HCEC 1CT (cell line): ENCODE measurements at regions not wholly inside any gene's neighbourhood (a gene's known extent, or its start where the extent isn't known, plus 50 kb on each side); places are given as distances from the start of the nearest gene placed in this dataset.
"Not testable (repeated sequence)": the region's sequence is repeated elsewhere in the genome, so short reads cannot be mapped to it uniquely, and the experiment has no call there.

Experiments
- DNase-seq: peaks from one replicate; pipeline ENCODE4 v3.0.0-alpha.2; 2017

- DNase-seq: no peak
Observed at GRCh38 chr20:24838546-24839535, 110.2 kb upstream of the CST7 start.

GRCh38 chr20:24840121-24840713 is 108.9 kb upstream of the CST7 start:
- no peak for DNase-seq

- DNase-seq: no peak
Observed at GRCh38 chr20:24842274-24842917, 106.7 kb upstream of the CST7 start.

- no peak for DNase-seq
Observed at GRCh38 chr20:24842918-24843715, 106.0 kb upstream of the CST7 start.

DNA sequence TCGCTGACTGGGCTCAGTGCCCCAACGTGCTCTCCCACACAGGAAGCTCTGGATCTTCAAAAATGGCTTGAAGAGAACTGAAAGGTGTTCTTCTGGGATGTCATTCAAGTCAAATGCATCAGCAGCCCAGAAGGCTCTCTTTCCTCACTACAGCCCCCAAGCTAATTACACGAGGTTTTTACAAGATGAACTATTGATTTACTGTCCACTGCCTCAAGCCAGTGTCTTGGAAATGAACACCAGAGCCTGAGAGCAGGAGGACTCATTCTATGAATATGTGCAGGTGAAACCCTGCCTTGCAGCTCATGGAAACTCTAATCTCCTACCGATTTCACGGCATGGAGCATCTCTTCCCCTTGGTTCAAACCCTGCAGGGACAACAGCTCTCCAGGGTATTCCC is 98.9 kb upstream of the CST7 start:
- no peak for DNase-seq

DNA sequence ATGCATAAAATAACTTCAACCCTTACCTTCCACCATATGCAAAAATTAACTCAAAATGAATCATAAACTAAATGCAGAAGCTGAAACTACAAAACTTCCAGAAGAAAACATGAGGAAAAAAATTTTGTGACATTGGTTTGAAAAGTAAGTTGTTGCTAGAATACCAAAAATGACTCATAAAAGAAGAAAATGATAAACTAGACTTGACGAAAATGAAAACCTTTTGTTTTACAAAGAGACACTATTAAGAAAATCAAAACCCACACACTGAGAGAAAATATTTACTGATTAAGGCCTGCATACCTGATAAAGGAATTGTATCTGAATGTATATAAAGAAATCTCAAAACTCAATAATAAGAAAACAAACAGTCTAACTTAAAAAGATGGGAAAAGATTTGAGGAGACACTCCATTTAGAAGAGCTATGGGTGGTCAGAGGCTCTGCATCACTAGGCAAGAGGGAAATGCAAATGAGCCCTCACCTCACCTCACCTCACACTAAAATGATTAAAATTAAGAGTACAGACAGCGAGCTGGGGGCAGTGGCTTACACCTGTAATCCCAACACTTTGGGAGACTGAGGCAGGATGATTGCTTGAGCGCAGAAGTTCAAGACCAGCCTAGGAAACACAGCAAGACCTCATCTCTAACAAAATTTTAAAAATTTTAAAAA is 97.6 kb upstream of the CST7 start:
- DNase-seq: no peak

- no peak for DNase-seq
Observed at GRCh38 chr20:24853916-24854315, 95.2 kb upstream of the CST7 start.

GRCh38 chr20:24855848-24856247 is 93.2 kb upstream of the CST7 start:
- DNase-seq: no peak

DNA sequence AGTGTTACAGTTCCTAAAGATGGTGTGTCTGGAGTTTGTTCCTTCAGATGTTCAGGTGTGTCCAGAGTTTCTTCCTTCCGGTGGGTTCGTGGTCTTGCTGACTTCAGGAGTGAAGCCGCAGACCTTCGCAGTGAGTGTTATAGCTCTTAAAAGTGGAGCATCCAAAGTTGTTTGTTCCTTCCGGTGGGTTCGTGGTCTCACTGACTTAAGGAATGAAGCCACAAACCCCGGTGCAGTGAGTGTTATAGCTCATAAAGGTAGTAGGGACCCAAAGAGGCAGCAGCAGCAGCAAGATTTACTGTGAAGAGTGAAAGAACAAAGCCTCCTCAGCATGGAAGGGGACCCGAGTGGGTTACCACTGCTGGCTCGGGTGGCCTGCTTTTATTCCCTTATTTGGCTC is 90.6 kb upstream of the CST7 start:
- not testable (repeated sequence) for DNase-seq

DNA sequence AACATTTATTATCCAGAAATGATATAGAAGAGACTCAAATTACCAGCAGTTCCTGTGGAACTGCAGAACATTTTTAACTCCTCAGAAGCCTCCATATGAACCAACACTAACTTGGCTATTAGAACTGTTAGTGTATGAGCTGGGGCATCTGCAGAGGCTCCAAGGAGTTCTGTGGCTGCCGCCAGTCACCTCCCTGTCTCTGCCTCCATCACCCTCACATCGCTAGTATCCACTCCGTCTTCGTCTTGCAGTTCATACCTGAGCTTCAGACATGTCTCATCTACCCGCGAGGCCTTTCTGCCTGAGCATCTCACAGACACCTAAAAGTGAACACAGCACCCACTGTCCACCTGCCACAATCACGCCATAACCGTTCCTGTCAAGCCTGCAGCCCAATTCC is 89.5 kb upstream of the CST7 start:
- DNase-seq: no peak

- DNase-seq: no peak
Observed at GRCh38 chr20:24862186-24862585, 86.9 kb upstream of the CST7 start.

DNA sequence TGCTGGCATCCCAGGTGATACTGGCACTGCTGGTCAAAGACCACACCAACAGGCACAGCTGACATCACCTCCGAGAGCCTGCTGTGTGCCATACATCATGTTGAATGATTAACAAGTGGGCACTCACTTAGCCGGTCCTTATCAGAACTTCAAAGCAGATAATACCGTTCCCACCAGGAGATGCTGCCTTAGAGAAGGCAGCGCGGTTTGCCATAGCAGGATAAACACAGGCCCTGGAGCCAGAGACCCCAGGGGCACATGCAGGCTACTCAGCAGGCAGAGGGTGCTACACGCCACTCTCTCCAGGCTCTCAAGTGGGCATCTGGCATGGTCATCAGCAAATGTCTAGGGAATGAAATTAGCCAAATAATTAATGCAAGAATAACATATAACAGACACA is 86.5 kb upstream of the CST7 start:
- no peak for DNase-seq

- DNase-seq: peak; percentile 24
Observed at GRCh38 chr20:24863356-24863755, 85.7 kb upstream of the CST7 start.

- no peak for DNase-seq
Observed at GRCh38 chr20:24866008-24866407, 83.1 kb upstream of the CST7 start.

GRCh38 chr20:24866742-24867141 is 82.3 kb upstream of the CST7 start:
- no peak for DNase-seq

GRCh38 chr20:24867556-24867955 is 81.5 kb upstream of the CST7 start:
- no peak for DNase-seq

GRCh38 chr20:24868396-24868927 is 80.6 kb upstream of the CST7 start:
- no peak for DNase-seq

DNA sequence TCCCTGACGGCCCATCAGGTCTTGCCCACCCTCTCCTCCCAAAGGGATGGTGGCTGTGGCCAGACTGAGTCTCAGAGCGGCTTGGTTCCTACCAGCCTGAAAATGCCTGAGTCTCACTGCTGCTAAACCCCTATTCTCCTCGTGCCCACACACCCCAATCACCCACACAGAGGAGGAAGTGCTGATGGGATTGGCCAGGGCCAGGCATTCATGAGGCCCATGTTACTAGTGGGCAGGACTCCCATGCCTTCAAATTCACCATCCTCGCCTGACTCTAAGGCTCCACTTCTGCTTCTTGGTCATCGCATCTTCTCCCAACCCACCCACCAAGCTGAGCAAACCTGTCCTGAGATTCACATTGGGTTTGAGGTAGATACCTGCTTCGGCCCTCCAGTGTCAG is 80.1 kb upstream of the CST7 start:
- DNase-seq: no peak

DNA sequence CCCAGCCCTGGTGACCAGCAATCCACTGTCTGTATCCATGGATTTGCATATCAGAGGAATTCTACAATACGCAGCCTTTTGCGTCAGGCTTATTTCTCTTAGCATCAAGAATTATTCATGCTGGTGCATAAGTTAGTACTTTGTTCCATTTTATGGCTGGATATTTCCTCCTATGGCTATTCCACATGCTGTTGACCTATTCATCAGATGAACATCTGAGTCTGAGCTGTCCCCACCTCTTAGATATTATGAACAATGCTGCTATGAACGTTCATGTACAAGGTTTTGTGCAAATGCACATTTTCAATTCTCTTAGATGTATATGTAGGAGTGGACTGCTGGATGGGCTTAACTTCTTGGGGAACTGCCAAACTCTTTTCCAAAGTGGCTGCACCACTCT is 79.0 kb upstream of the CST7 start:
- DNase-seq: no peak

DNA sequence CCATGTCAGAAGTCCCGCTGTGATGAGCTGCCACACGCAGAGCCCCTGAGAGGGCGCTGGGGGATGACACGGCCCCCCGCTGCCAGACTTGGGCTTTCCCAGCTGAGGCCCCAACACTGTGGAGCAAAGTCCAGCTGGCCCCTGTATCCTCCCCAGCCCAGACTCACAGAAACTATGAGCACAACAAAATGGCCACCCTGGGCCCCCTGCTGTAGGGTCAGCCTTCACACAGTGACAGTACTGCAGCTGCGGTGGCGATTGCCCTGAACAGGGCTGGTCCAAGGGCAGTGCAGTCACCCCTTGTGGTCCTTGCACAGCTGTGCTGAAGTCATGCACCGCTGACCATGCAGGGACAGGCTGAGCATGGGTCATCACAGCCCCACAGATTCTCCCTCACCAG is 78.2 kb upstream of the CST7 start:
- DNase-seq: no peak

DNA sequence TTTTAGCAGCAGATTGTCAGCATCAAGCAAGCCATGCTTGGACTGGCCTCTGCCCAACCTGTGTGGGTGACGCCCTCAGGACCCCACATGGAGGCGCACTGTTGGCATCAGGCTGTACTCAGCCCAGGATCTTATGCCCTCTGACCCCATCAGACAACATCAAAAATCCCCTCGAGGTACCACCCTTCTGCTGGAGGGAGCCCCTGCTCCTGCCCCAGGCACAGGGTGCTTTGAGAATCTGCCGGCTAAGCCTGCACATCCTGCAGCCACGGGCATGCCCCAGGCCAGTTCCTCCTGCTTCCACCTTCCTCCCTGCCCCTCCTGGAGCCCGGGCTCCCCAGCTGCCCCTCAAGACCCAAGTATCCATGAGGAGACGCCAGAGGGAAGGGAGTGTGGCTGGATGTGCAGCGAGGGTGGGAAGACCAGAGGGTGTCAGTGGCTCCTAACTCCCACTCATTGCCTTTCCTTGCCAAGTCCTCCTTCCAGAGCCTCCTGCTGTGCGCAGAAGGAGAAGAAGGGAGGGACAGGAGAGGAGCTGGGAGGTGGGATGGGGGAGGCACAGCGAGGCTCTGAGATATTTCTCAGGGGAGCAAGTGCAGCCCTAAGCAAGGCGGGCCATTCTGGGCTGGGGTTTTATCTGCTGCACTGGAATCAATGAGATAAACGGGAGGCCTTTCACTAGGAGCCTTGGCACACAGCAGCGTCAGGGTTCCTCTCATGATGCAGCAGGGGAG is 77.4 kb upstream of the CST7 start:
- DNase-seq: no peak
